Breast epithelium (tissue), 4 donors: ENCODE measurements at regions not wholly inside any gene's neighbourhood (a gene's known extent, or its start where the extent isn't known, plus 50 kb on each side); places are given as distances from the start of the nearest gene placed in this dataset.
A peak's percentile ranks its signal among the peaks of the same experiment; 100 is the strongest.

Source experiments
- DNase-seq, 2 donors: peaks; one replicate each; pipeline ENCODE4 v3.0.0-alpha.2; 2019; ENCODE audit warnings: low spot score in 2 of 2
- H3K27ac ChIP-seq, 2 donors: fragments of 200-600 bp; sonication (generic) in 1 of 2; one replicate each; pipeline ENCODE4 v1.5.1; 2016 to 2019; ENCODE audit warnings: mild to moderate bottlenecking in 1 of 2
- H3K27me3 ChIP-seq, 2 donors: fragments of 200-600 bp; sonication (generic) in 1 of 2; one replicate each; pipeline versions ENCODE4 v1.5.1 to v1.6.0; 2017 to 2019; ENCODE audit warnings: control low read depth in 1 of 2, mild to moderate bottlenecking in 1 of 2
- H3K36me3 ChIP-seq: fragments of 200-600 bp; one replicate; pipeline ENCODE4 v1.5.1; 2019
- H3K4me1 ChIP-seq, 2 donors: fragments of 200-600 bp; sonication (generic); one replicate each; pipeline ENCODE4 v1.5.1; 2016 to 2019; ENCODE audit warnings: control low read depth in 1 of 2
- H3K4me3 ChIP-seq, 3 donors: fragments of 200-600 bp; sonication (generic); 1 replicate in 2 of 3; 2 replicates in 1 of 3; pipeline ENCODE4 v1.5.1; 2016 to 2019; ENCODE audit warnings: mild to moderate bottlenecking in 3 of 3, moderate library complexity in 2 of 3
- H3K9me3 ChIP-seq, 2 donors: fragments of 200-600 bp; sonication (generic) in 1 of 2; one replicate each; pipeline ENCODE4 v1.5.1; 2016 to 2019; ENCODE audit warnings: control low read depth in 1 of 2
- CTCF ChIP-seq, 3 donors: fragments of 450-650 bp; IDR thresholded peaks; one replicate each; pipeline ENCODE4 v1.5.1; 2016 to 2017; ENCODE audit warnings: antibody characterized with exemption in 3 of 3, mild to moderate bottlenecking in 3 of 3, moderate library complexity in 3 of 3
- POLR2A ChIP-seq: fragments of 450-650 bp; IDR thresholded peaks from one replicate; pipeline ENCODE4 v1.6.1; 2016; ENCODE audit warnings: antibody characterized with exemption, mild to moderate bottlenecking, moderate library complexity
- POLR2AphosphoS5 ChIP-seq, 3 donors: sonication (generic); formaldehyde crosslinking; IDR thresholded peaks; one replicate each; pipeline ENCODE4 v1.6.1; 2017; ENCODE audit warnings: antibody characterized with exemption in 3 of 3
- intact Hi-C: fragments of 100-400 bp; cut with DNase I; formaldehyde crosslinking; loops from one replicate; pipeline ENCODE4 v1.15.1; 2023; ENCODE audit warnings: low total_unique reads

- no peaks in the 10 kb centered on the region for H3K9me3 ChIP-seq
- H3K4me3 ChIP-seq: no peak overlapping the region
- TF ChIP-seq POLR2AphosphoS5 (IDR thresholded peaks at IDR 0.05) (no peak), POLR2A (no peak), CTCF (IDR thresholded peaks at IDR 0.05) (no peak)
- intact Hi-C loops: loop anchor here (10.0 kb wide), 2 partner anchors 269 to 789 kb away; partner anchors contain the start of gene SEMA6D
- no peak for DNase-seq
- H3K36me3 ChIP-seq: no peaks in the 10 kb centered on the region
- H3K27ac ChIP-seq: no peak overlapping the region
- H3K27me3 ChIP-seq: no peaks in the 10 kb centered on the region
- no peaks in the 10 kb centered on the region for H3K4me1 ChIP-seq
These were observed 137.3 kb upstream of the SLC24A5 start for GRCh38 chr15:47983533-47983932.

- intact Hi-C loops: loop anchor here (10.0 kb wide), 2 partner anchors 271 to 791 kb away; partner anchors contain the start of gene SEMA6D
- no peak overlapping the region for H3K4me3 ChIP-seq
- DNase-seq: no peak
- H3K27ac ChIP-seq: no peak overlapping the region
- H3K36me3 ChIP-seq: no peaks in the 10 kb centered on the region
- H3K27me3 ChIP-seq: no peaks in the 10 kb centered on the region
- no peaks in the 10 kb centered on the region for H3K4me1 ChIP-seq
- TF ChIP-seq POLR2A (no peak), POLR2AphosphoS5 (IDR thresholded peaks at IDR 0.05) (no peak), CTCF (IDR thresholded peaks at IDR 0.05) (no peak)
- no peaks in the 10 kb centered on the region for H3K9me3 ChIP-seq
These were observed 135.2 kb upstream of the SLC24A5 start for GRCh38 chr15:47985568-47985967.

- no peak for DNase-seq
- intact Hi-C loops: loop anchor here (10.0 kb wide), 2 partner anchors 273 to 793 kb away; partner anchors contain the start of gene SEMA6D
- Histone ChIP-seq H3K36me3 (no peaks in the 10 kb centered on the region), H3K4me1 (no peaks in the 10 kb centered on the region), H3K9me3 (no peaks in the 10 kb centered on the region), H3K4me3 (no peak overlapping the region), H3K27ac (no peak overlapping the region), H3K27me3 (no peaks in the 10 kb centered on the region)
- TF ChIP-seq POLR2AphosphoS5 (IDR thresholded peaks at IDR 0.05) (no peak), CTCF (IDR thresholded peaks at IDR 0.05) (no peak), POLR2A (no peak)
These were observed 133.3 kb upstream of the SLC24A5 start for GRCh38 chr15:47987461-47987860.

GRCh38 chr15:47987908-47988532 is 132.8 kb upstream of the SLC24A5 start:
- TF ChIP-seq CTCF (IDR thresholded peaks at IDR 0.05) (peak; percentile 39 to 82 (median 72)), POLR2AphosphoS5 (IDR thresholded peaks at IDR 0.05) (no peak), POLR2A (no peak)
- H3K36me3 ChIP-seq: no peaks in the 10 kb centered on the region
- no peak overlapping the region for H3K27ac ChIP-seq
- no peak for DNase-seq
- no peak overlapping the region for H3K4me3 ChIP-seq
- no peaks in the 10 kb centered on the region for H3K27me3 ChIP-seq
- intact Hi-C loops: loop anchor here (10.0 kb wide), 2 partner anchors 273 to 793 kb away; partner anchors contain the start of gene SEMA6D
- H3K9me3 ChIP-seq: no peaks in the 10 kb centered on the region
- no peaks in the 10 kb centered on the region for H3K4me1 ChIP-seq

GRCh38 chr15:47988564-47988963 is 132.2 kb upstream of the SLC24A5 start:
- H3K4me3 ChIP-seq: no peak overlapping the region
- no peaks in the 10 kb centered on the region for H3K27me3 ChIP-seq
- no peak overlapping the region for H3K27ac ChIP-seq
- no peaks in the 10 kb centered on the region for H3K4me1 ChIP-seq
- DNase-seq: no peak
- intact Hi-C loops: loop anchor here (10.0 kb wide), 2 partner anchors 274 to 794 kb away; partner anchors contain the start of gene SEMA6D
- H3K36me3 ChIP-seq: no peaks in the 10 kb centered on the region
- H3K9me3 ChIP-seq: no peaks in the 10 kb centered on the region
- TF ChIP-seq POLR2AphosphoS5 (IDR thresholded peaks at IDR 0.05) (no peak), POLR2A (no peak), CTCF (IDR thresholded peaks at IDR 0.05) (no peak)
